NT2/D1 (cell line): ENCODE measurements at regions not wholly inside any gene's neighbourhood (a gene's known extent, or its start where the extent isn't known, plus 50 kb on each side); places are given as distances from the start of the nearest gene placed in this dataset.

ENCODE experiments used
- SUZ12 ChIP-seq: IDR thresholded peaks from 2 replicates; pipeline ENCODE4 v1.6.1; 2011; ENCODE audit not compliant: insufficient read length, insufficient read depth; ENCODE audit errors: extremely low read depth
- YY1 ChIP-seq: IDR thresholded peaks from 2 replicates; pipeline ENCODE4 v1.6.1; 2011; ENCODE audit not compliant: insufficient read length, insufficient read depth
- ZNF274 ChIP-seq: IDR thresholded peaks from 2 replicates; pipeline ENCODE4 v1.6.1; 2011; ENCODE audit warnings: mild to moderate bottlenecking, low read depth, low read length

GRCh38 chr18:22650247-22650646, 232.5 kb upstream of the CTAGE1 start:
- TF ChIP-seq ZNF274 (no peak), SUZ12 (no peak), YY1 (no peak)
